ENCODE measurements at regions not wholly inside any gene's neighbourhood (a gene's known extent, or its start where the extent isn't known, plus 50 kb on each side); places are given as distances from the start of the nearest gene placed in this dataset.
A peak's percentile ranks its signal among the peaks of the same experiment; 100 is the strongest.
"Not testable (repeated sequence)": the region's sequence is repeated elsewhere in the genome, so short reads cannot be mapped to it uniquely, and the experiment has no call there.

GRCh38 chr4:106869551-106869950, 166.6 kb downstream of the DKK2 start:
- DNase-seq (ENCODE audit: low spot score): no peak

DNA sequence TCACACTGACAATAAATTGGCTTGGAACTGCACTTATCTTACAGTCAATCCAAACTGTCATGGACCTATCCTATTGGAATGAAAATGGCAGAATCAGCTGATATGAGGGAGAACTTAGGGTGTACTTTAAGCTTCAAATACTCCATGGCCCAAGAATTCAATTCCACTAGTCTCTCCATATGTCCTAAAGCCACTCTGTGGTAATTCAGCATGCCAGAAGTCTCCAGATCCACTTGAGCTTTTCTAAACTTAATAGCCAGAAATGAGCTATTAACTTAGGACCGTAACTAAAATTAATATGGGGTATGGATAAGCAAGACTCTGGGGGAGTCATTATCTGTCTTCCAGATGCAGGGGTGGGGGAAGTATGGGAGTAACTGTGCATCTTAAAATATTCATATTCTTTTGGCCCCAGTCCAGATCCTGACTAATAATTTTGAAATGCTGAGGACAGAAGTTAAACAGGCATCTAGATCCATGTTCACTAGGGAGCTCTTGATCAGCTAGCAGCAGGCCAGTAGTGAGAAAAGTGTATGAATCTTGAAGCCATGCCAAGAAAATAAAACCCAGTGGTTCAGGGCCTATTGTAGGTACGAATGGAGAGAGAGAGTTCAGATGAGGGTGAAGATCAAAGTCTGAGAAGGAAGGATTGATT, 167.6 kb downstream of the DKK2 start:
- no peak for DNase-seq (ENCODE audit: low spot score)

- no peak for DNase-seq (ENCODE audit: low spot score)
Measured at GRCh38 chr4:106864231-106864630, 171.9 kb downstream of the DKK2 start.

GRCh38 chr4:106854569-106855351, 181.4 kb downstream of the DKK2 start:
- no peak for DNase-seq (ENCODE audit: low spot score)

- no peak for DNase-seq (ENCODE audit: low spot score)
Measured at GRCh38 chr4:106852426-106852825, 183.7 kb downstream of the DKK2 start.

- DNase-seq (ENCODE audit: low spot score): no peak
Measured at GRCh38 chr4:106851726-106852125, 184.4 kb downstream of the DKK2 start.

- no peak for DNase-seq (ENCODE audit: low spot score)
Measured at GRCh38 chr4:106850691-106851090, 185.4 kb downstream of the DKK2 start.

GRCh38 chr4:106835919-106836318, 200.2 kb downstream of the DKK2 start:
- no peak for DNase-seq (ENCODE audit: low spot score)

GRCh38 chr4:106830879-106831278, 205.2 kb downstream of the DKK2 start:
- no peak for DNase-seq (ENCODE audit: low spot score)

DNA sequence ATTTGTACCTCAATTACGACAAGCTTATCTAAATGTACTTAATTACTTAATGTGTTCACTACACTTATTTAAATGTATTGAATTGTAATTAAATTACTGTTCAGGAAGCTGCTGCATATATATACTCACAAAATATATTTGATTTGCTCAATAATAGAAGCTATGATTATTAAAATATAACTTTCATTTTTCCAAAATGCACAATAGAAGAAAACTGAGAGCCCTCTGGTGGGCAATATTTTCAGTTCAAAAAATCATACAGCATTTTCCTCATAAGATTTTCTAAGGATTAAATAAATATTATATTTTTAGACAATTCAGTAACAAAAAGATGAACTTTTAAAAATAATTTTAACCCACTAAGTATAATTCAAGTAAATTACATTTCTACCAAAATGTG, 217.3 kb downstream of the DKK2 start:
- DNase-seq (ENCODE audit: low spot score): no peak

- DNase-seq (ENCODE audit: low spot score): no peak
Measured at GRCh38 chr4:106816496-106816895, 219.6 kb downstream of the DKK2 start.

DNA sequence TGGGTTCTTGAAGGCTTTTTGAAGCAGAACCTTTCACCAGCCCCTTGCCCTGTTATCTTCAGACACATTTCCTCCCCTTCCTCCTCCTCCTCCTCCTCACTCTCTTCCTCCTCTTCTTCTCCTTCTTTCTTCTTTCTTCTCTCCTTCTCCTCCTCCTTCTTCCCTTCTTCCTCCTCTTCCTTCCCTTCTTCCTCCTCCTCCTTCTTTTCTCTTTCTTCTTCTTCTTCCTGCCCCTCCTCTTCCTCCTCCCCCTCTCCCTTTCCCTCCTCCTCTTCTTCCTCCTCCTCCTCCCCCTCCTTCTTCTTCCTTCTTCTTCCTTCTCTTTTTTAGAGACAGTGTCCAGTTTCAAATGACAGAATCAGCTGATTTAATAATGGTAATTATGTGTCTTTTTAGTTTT, 226.0 kb downstream of the DKK2 start:
- no peak for DNase-seq (ENCODE audit: low spot score)

DNA sequence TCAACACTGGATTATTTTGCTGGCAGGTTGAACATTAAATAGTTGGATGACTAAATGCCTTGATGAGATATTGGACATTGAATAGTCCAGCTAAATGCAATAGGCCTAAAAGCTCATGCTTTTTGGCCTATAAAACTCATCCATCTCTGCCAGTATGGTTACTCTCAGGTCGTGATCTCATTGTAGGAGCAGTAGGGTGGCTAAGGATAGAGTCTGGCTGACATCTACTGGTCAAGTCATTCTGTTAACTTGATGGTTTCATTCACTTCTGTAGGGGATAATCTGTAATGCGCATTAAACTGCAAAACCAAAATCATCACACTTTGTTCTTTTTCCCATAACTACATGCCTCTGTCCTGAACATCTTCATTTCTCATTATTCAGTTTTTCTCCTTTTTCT, 227.0 kb downstream of the DKK2 start:
- peak; percentile 40 for DNase-seq (ENCODE audit: low spot score)

DNA sequence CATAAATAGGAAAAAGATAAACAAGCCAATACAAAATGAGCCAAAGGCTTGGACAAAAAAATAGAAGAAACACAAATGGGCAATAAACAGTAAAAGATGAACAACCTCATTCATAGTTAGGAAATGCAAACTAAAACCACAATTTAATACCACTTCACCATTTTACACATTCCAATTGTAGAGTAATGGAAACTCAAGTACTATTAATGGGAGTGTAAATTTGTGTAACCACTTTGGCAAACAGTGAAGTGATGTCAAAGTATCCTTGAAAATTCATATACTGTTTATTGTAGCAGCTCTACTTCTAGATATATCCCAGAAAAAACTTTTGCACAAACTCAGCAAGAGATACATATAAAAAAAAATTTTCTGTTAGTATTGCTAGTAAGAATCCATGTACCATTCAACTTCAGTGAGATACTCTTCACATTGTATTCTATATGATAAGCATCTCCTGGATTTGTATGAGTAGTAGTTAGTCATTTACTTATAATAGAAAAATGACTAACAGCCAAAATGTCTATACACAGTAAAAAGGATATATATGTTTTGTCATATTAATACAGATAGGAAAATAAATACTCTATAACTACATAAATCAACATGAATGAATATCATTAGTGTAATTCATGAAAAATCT, 229.8 kb downstream of the DKK2 start:
- DNase-seq (ENCODE audit: low spot score): no peak

- no peak for DNase-seq (ENCODE audit: low spot score)
Measured at GRCh38 chr4:106803083-106803482, 233.0 kb downstream of the DKK2 start.

DNA sequence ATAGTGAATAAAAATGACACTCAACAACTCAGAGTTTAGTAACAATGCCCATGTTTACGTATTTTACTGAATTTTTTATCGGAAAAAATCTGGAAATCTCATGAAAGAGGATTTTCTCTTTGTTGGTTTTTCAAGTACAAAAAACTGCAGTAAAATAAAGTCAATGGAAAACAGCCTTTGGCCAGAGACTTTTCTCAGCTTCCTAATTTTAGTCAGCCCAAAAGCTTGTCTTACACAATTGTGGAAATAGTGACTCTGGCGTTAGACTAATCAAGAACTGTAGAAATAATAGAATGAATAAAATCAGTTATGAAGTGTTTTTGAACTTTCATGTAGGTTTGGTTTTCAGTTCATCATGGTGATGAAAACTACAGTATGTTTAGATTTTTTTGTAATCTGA, 234.7 kb downstream of the DKK2 start:
- no peak for DNase-seq (ENCODE audit: low spot score)

DNA sequence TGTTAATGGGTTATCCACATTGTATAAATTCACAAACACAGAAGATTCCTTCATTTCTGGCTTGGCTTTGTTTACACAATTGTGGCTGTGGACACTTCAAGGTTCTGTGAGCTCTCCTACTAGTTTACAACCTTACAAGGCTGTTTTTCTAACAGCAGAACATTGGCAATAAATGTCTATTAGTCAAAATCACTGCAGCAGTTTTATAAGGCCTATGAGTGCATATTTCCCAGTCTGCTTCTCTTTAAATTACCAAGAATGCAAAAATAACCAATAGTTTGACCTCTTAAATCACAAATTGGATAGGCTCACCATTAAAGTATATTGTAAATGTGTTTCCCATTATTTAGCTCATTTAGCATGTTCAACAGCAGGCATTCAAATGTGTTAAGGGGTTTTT, 239.2 kb downstream of the DKK2 start:
- DNase-seq (ENCODE audit: low spot score): no peak

- no peak for DNase-seq (ENCODE audit: low spot score)
Measured at GRCh38 chr4:106795326-106795725, 240.8 kb downstream of the DKK2 start.

- DNase-seq (ENCODE audit: low spot score): no peak
Measured at GRCh38 chr4:106793933-106794332, 242.2 kb downstream of the DKK2 start.

GRCh38 chr4:106775636-106776035, 260.5 kb downstream of the DKK2 start:
- DNase-seq (ENCODE audit: low spot score): no peak

DNA sequence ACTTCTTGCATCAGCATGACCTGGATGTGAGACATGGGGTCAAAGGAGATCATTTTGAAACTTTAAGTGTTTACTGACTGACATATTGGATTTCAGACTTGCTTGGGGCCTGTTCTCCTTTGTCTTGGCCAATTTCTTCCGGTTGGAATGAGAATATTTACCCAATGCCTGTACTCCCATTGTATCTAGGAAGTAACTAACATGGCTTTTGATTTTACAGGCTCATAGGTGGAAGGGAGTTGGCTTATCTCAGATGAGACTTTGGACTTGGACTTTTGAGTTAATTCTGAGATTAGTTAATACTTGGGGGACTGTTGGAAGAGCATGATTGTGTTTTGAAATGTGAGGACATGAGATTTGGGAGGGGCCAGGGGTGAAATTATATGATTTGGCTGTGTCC, 262.1 kb downstream of the DKK2 start:
- DNase-seq (ENCODE audit: low spot score): not testable (repeated sequence)

DNA sequence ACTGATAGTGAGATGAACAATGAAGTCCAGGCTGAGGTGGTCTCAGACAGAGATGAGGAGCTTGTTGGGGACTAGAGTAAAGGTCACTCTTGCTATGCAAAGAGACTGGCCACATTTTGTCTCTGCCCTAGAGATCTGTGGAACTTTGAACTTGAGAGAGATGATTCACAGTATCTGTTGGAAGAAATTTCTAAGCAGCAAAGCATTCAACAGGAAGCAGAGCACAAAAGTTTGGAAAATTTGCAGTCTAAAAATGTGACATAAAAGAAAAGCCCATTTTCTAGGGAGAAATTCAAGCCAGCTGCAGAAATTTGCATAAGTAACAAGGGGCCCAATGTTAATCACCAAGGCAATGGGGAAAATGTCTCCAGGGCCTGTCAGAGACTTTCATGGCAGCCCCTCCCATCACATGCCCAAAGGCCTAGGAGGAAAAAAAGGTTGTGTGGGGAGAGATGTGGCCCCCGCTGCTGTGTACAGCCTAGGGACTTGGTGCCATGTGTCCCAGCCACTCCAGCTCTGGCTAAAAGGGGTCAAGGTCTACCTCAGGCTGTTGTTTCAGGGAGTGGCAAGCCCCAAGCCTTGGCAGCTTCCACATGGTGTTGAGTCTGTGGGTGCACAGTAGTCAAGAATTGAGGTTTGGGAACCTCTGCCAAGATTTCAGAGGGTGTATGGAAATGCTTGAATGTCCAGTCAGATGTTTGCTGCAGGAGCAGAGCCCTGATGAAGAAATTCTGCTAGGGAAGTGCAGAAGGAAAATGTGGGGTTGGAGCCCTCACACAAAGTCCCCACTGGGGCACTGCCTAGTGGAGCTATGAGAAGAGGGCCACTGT, 262.8 kb downstream of the DKK2 start:
- DNase-seq (ENCODE audit: low spot score): no peak

Measured in D341Med (cell line).